Adrenal gland (tissue), 9 donors: ENCODE measurements at regions not wholly inside any gene's neighbourhood (a gene's known extent, or its start where the extent isn't known, plus 50 kb on each side); places are given as distances from the start of the nearest gene placed in this dataset.

Experiments
- DNase-seq, 7 donors: peaks; one replicate each; pipeline ENCODE4 v3.0.0-alpha.2; 2019 to 2020
- H3K27ac ChIP-seq, 5 donors: fragments of 200-600 bp; sonication (generic) in 4 of 5; 1 replicate in 3 of 5; 2 replicates in 2 of 5; pipeline versions ENCODE4 v1.5.1 to v1.8.0; 2016 to 2020; ENCODE audit warnings: mild to moderate bottlenecking in 1 of 5
- H3K27me3 ChIP-seq: fragments of 200-600 bp; 2 replicates; pipeline ENCODE4 v1.8.0; 2021
- H3K36me3 ChIP-seq, 2 donors: fragments of 200-600 bp; replicated peaks in 1 of 2; 1 replicate in 1 of 2; 2 replicates in 1 of 2; pipeline versions ENCODE4 v1.5.1 to v1.8.0; 2018 to 2022
- H3K4me1 ChIP-seq, 2 donors: fragments of 200-600 bp; replicated peaks in 1 of 2; 1 replicate in 1 of 2; 2 replicates in 1 of 2; pipeline versions ENCODE4 v1.5.1 to v1.8.0; 2018 to 2021
- H3K4me3 ChIP-seq, 4 donors: fragments of 200-600 bp; sonication (generic) in 3 of 4; one replicate each; pipeline ENCODE4 v1.5.1; 2016 to 2018
- H3K9me3 ChIP-seq, 3 donors: fragments of 200-600 bp; sonication (generic) in 1 of 3; replicated peaks in 1 of 3; 1 replicate in 2 of 3; 2 replicates in 1 of 3; pipeline versions ENCODE4 v1.5.1 to v1.8.0; 2016 to 2021
- POLR2A ChIP-seq, 2 donors: fragments of 450-650 bp; IDR thresholded peaks; one replicate each; pipeline ENCODE4 v1.6.1; 2017; ENCODE audit warnings: antibody characterized with exemption in 2 of 2, mild to moderate bottlenecking in 2 of 2, moderate library complexity in 1 of 2
- WGBS, 4 donors: extraction: QIAGEN DNeasy Blood & Tissue Kit in 2 of 4; methylation state at CpG; one replicate each; pipeline versions ENCODE4 v1.1.5 to v1.1.7; 2013 to 2017; 5-methylcytosine and 5-hydroxymethylcytosine counted together
- intact Hi-C, 2 donors: fragments of 100-400 bp; cut with DNase I; formaldehyde crosslinking; loops; one replicate each; pipeline versions ENCODE4 v1.14.1 to v1.15.0; 2022 to 2023
- TF ChIP-seq, protein P1 (sequence below), 6 experiments: fragments of 450-650 bp in 4 of 6; fragments of 200-600 bp in 2 of 6; sonication (generic) in 1 of 6; IDR thresholded peaks; 1 replicate in 5 of 6; 2 replicates in 1 of 6; pipeline versions ENCODE4 v1.5.1 to v1.8.0; 2016 to 2021; ENCODE audit warnings: antibody characterized with exemption in 6 of 6, mild to moderate bottlenecking in 2 of 6, moderate library complexity in 1 of 6
- donor health status: healthy with polysubstance abuse.
- donor health status: Bipolar disorder and iron deficiency.
- donor health status: DM: yes; HTN: yes; CAD: no.
- donor health status: DM: no; HTN: no; CAD: no.
- donor health status: DM: no; HTN: no; CAD: no.

DNA sequence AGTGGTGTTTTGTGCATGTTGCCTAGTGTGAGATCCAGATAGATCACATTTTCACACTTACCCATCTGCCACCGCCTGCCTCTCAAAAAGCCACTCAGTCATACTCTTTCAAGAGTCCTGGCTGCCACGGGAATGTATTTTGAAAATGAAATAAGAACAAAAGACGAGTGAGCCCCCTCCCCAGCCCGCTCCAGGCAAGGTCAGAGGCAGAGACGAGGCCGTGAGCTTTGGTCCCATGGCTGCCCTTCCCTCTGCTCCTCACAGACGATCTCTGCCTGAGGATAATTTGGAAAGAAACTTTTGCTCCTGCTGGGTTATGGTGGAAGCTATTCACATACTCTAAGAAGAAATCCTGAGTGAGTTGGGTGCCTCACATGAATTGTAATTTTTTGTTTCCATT lies 924.3 kb downstream of the BCL11B start:
- intact Hi-C loops: no loop called here
- WGBS, 4 donors: 39 to 66% (median 51%) methylated on average over 7 of the region's 7 CpGs
- no peaks in the 10 kb centered on the region for H3K36me3 ChIP-seq

GRCh38 chr14:98348505-98348904 lies 923.5 kb downstream of the BCL11B start:
- Histone ChIP-seq H3K4me3 (no peak overlapping the region), H3K36me3 (no peaks in the 10 kb centered on the region), H3K27ac (no peak overlapping the region), H3K4me1 (no peaks in the 10 kb centered on the region), H3K27me3 (no peaks in the 10 kb centered on the region), H3K9me3 (no peaks in the 10 kb centered on the region)
- intact Hi-C loops: no loop called here
- 70 to 86% (median 80%) methylated on average over 3 of the region's 3 CpGs for WGBS, 4 donors
- no peak for DNase-seq
- TF ChIP-seq, protein P1, sequence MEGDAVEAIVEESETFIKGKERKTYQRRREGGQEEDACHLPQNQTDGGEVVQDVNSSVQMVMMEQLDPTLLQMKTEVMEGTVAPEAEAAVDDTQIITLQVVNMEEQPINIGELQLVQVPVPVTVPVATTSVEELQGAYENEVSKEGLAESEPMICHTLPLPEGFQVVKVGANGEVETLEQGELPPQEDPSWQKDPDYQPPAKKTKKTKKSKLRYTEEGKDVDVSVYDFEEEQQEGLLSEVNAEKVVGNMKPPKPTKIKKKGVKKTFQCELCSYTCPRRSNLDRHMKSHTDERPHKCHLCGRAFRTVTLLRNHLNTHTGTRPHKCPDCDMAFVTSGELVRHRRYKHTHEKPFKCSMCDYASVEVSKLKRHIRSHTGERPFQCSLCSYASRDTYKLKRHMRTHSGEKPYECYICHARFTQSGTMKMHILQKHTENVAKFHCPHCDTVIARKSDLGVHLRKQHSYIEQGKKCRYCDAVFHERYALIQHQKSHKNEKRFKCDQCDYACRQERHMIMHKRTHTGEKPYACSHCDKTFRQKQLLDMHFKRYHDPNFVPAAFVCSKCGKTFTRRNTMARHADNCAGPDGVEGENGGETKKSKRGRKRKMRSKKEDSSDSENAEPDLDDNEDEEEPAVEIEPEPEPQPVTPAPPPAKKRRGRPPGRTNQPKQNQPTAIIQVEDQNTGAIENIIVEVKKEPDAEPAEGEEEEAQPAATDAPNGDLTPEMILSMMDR (IDR thresholded peaks at IDR 0.05): no peak
- TF ChIP-seq POLR2A (IDR thresholded peaks at IDR 0.05): no peak

More for the DNA sequence above, 924.3 kb downstream of the BCL11B start:
- no peak overlapping the region for H3K4me3 ChIP-seq
- no peaks in the 10 kb centered on the region for H3K4me1 ChIP-seq
- no peaks in the 10 kb centered on the region for H3K9me3 ChIP-seq
- no peak for DNase-seq
- H3K27me3 ChIP-seq: no peaks in the 10 kb centered on the region
- no peak overlapping the region for H3K27ac ChIP-seq
- TF ChIP-seq, protein P1 (IDR thresholded peaks at IDR 0.05): no peak
- no peak for TF ChIP-seq POLR2A (IDR thresholded peaks at IDR 0.05)

- Histone ChIP-seq H3K9me3 (no peaks in the 10 kb centered on the region), H3K27ac (no peak overlapping the region), H3K36me3 (no peaks in the 10 kb centered on the region), H3K27me3 (no peaks in the 10 kb centered on the region), H3K4me3 (no peak overlapping the region), H3K4me1 (no peaks in the 10 kb centered on the region)
- intact Hi-C loops: no loop called here
- DNase-seq: no peak
- WGBS, 4 donors: 50 to 90% (median 73%) methylated on average over 2 of the region's 2 CpGs
- TF ChIP-seq, protein P1 (IDR thresholded peaks at IDR 0.05): no peak
- TF ChIP-seq POLR2A (IDR thresholded peaks at IDR 0.05): no peak
These were observed 921.8 kb downstream of the BCL11B start for GRCh38 chr14:98350213-98350612.

- H3K4me1 ChIP-seq: no peaks in the 10 kb centered on the region
- DNase-seq: no peak
- intact Hi-C loops: no loop called here
- WGBS, 4 donors: 70 to 84% (median 78%) methylated on average over 1 of the region's 1 CpG
- no peaks in the 10 kb centered on the region for H3K36me3 ChIP-seq
- TF ChIP-seq POLR2A (IDR thresholded peaks at IDR 0.05): no peak
- TF ChIP-seq, protein P1 (IDR thresholded peaks at IDR 0.05): no peak
- no peaks in the 10 kb centered on the region for H3K27me3 ChIP-seq
- no peak overlapping the region for H3K4me3 ChIP-seq
- no peak overlapping the region for H3K27ac ChIP-seq
- no peaks in the 10 kb centered on the region for H3K9me3 ChIP-seq
These were observed 907.0 kb downstream of the BCL11B start for GRCh38 chr14:98364961-98365360.
